Stimulated activated CD4-positive, alpha-beta T cell treated with anti-CD3 and anti-CD28 coated beads, Interleukin-4, amount 100 ng/mL, for 4 hours (primary cell): ENCODE measurements at regions not wholly inside any gene's neighbourhood (a gene's known extent, or its start where the extent isn't known, plus 50 kb on each side); places are given as distances from the start of the nearest gene placed in this dataset.

Source experiments
- DNase-seq, 2 experiments: peaks; one replicate each; pipeline ENCODE4 v3.0.0-alpha.2; 2020

DNA sequence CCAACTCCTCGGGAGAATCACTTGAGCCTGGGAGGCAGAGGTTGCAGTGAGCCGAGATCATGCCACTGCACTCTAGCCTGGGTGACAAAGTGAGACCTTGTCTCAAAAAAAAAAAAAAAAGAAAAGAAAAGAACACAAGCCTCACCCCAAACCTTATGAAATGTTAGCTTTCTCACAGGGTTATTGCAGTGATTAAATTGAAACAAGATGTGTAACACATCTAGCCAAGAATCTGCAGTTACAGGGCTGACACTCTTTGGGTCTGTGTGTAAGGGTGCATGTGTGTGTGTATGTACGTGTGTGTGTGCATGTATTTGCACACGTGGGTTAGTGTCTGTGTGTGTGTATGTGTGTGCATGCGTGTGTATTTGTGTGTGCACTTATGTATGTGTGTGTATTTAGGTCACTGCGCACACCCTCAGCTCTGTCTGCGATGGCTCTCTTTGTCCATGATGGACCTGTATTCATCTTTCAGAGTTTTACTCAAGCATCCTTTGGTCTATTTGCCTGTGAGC, 336.3 kb downstream of the UQCRFS1 start:
- DNase-seq = no peak

- no peak for DNase-seq
Measured at GRCh38 chr19:28874742-28875141, 338.2 kb downstream of the UQCRFS1 start.

DNA sequence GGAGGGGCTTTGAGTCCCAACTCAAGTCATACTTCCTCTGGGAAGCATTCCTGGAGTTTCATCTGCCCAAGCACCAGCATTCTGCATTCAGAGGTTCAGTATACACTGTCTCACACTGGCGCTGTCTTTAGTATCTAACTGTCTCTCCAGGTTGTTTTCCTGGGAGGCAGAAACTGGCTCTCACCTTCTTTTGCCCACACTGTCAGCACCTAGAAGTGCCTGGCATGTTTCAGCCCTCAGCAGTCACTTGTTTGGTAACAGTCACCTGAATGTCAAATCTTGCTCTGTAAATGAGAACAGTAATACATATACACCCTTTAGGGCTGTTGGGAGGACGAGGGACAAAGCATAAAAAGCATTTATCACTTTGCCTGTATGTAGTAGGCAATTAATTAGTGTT, 339.6 kb downstream of the UQCRFS1 start:
- DNase-seq = no peak

GRCh38 chr19:28871099-28871725, 341.7 kb downstream of the UQCRFS1 start:
- no peak for DNase-seq

- no peak for DNase-seq
Measured at GRCh38 chr19:28869459-28869858, 343.5 kb downstream of the UQCRFS1 start.

- DNase-seq = no peak
Measured at GRCh38 chr19:28868836-28869235, 344.1 kb downstream of the UQCRFS1 start.

- DNase-seq = no peak
Measured at GRCh38 chr19:28867978-28868377, 345.0 kb downstream of the UQCRFS1 start.

- no peak for DNase-seq
Measured at GRCh38 chr19:28864577-28865042, 348.3 kb downstream of the UQCRFS1 start.

DNA sequence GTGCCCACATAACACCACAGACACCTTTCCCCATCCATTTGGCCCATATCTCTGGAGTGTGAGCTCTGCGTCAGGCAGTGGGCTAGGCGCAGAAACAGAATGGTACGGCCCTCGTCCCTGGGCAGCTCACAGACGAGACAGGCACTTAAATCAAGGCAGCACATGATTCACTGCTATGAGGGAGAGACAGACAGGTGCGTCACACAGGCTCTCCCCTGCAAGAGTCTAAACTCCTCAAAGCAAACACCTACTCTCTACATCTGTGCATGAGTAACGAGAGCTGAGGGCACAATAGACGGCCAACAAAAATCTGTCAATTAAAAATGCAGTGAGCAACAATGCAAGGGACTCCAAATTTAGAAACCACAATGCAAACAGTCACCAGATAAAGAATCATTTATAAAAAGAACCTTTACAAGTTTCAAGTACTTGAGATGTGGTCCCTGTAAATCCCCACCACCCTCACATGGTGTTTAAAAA, 348.9 kb downstream of the UQCRFS1 start:
- DNase-seq = no peak

- no peak for DNase-seq
Measured at GRCh38 chr19:28862238-28862637, 350.7 kb downstream of the UQCRFS1 start.

- DNase-seq = no peak
Measured at GRCh38 chr19:28859811-28860210, 353.1 kb downstream of the UQCRFS1 start.

DNA sequence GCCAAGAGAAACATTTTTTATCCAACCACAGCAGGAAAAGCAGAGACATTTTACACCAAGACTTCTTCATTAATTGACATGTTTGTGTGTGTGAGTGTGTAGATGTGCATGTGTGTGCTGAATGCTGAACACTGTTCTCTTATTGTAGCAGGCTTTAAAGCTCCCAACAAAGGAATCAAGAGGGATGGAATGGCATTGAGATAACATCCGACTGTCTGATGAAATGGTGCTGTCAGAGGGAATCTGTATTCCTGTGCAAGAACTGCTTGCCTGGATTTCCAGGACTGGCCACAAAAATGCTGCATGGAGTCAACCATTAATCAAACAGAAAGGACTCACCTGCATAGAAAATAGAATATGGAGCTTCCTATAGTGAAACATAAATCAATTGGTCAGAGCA, 354.0 kb downstream of the UQCRFS1 start:
- no peak for DNase-seq

- DNase-seq = no peak
Measured at GRCh38 chr19:28857967-28858366, 355.0 kb downstream of the UQCRFS1 start.

DNA sequence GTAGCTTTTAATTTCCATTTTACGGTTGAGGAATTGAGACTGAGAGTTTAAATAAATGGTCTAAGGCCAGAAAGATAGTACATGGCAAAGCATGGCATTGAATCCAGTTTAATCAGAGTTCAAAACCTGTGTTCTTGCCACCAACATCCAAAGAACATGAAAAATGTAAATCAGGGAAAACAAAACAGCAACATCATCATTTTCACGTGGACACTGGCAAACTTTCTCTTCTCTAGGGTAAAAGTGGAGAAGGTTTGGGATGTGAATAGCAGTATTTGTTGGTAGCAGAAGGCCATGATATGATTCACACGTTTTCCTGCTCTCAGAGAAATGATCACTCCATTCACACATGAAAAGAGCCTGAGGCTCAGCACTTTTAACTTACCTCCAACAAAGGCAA, 357.7 kb downstream of the UQCRFS1 start:
- DNase-seq = no peak

DNA sequence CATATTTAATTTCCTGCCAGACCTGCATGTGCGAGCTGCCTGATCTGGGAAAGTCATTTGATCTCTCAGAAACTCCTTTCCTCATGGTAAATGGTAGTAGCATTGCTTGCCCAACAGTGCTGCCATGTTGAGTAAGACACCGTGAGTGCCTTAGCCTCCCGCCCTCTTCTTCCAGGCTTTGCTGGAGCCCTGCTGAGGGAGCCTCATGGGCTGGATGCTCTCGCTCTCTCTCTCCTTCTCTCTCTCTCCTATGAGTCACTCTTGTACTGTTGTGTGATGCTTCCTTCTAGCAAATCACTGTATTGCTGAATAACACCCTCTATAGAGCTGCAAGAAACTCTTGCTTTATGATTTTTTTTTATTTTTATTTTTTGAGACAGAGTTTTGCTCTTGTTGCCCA, 365.5 kb downstream of the UQCRFS1 start:
- no peak for DNase-seq

GRCh38 chr19:28846094-28846812, 366.7 kb downstream of the UQCRFS1 start:
- no peak for DNase-seq

DNA sequence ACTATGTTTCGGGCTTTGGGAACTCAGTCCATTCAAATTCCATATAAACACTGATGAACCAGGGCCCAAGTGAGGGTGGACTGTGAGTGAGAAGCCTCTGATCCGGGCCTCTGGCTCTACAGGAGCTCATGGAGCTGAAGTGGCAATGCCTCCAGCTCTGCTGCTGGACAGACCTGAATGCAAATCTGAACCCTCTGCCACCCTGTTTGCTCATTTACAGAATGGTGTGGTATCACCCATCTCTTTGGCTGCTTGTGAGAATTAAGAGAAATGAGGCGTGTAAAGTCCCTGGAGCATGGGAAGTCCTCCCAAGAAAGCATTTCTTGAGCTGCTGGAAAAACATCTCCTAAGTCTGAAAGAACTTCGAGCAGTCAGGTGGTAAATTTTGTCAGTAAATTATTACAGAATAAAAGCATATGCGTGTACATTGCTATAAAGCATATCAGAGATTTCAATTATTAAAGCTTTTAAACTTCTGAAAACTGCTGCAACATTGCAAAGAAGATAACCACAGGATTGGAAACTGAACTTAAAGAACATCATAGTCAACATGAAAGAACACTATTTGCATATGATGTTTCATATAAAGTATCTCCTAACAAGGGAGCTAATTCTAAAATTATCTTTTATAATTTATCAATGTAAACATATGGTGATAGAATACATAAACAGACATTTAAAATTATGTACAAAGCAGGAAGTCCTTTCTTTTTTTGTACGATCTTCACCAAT, 369.0 kb downstream of the UQCRFS1 start:
- no peak for DNase-seq

DNA sequence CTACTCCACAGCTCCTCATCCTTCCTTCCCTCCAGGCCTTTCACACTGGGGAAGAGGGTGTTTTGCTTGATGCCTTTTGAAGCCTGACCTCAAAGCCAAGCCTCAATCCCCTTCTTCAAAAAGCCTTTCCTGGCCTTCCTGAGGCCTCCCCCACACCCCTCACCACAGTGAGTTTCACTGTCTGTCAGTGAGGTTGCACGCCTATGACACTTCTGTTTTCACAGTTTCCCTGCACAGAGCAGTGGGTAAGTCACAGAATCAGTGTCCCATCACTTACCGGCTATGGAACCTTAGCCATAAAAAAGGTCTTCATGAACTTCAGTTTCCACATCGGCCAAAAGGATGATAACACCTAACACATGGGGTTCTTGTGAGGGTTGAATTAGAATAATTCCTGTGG, 371.4 kb downstream of the UQCRFS1 start:
- no peak for DNase-seq

DNA sequence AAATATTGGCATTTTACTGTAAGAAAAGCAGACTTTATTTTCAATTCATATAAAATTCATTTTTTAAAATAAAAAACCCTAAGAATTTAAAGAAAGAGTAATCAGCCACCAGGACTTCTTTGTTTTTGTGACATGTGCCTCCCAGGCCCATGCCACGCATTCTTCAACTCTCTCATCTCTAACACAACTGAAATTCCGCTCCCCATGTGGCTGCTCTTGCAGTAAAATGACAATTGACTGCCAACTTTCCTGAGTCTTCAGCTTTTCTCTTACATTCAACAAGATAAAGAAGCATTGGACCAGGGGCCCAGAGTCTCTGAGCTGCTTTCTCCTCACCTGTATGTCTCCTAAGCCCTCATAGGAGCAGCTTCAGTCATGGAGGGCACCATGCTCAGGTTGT, 372.1 kb downstream of the UQCRFS1 start:
- DNase-seq = no peak

DNA sequence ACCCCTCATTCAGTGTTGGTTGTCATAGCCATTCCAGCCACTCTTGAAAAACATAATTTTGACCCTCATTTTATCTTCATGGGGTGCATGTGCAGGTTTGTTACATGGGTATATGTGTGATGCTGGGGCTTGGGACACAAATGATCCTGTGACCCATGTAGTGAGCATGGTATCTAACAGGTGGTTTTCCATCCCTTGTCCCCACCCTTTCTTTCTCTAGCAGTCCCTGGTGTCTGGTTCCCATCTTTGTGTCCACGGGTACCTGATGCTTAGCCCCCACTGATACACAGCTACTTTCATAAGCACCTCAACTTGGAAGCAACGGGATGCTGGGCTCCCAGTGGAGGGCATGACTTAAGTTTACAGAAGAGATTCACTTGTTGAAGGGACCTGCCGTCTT, 373.5 kb downstream of the UQCRFS1 start:
- no peak for DNase-seq

DNA sequence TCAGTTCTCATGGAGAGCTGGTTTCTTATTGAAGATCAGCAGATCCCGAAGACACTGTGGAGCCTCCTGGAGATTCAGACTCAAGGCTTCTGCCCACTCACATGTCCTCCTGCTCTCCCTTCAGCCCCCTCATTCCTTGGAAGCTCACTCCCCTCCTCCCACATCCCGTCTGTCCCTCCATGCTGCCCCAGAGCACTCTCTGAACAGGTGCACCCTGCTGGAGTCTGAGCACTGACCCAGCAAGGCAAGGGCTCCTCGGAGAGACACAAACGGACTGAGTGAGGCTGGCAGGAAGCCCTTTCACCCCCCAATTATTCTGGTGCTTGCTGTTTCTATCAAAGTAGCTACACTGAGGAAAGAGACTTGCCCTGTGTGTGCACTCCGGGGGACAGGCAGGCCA, 374.0 kb downstream of the UQCRFS1 start:
- DNase-seq = no peak

DNA sequence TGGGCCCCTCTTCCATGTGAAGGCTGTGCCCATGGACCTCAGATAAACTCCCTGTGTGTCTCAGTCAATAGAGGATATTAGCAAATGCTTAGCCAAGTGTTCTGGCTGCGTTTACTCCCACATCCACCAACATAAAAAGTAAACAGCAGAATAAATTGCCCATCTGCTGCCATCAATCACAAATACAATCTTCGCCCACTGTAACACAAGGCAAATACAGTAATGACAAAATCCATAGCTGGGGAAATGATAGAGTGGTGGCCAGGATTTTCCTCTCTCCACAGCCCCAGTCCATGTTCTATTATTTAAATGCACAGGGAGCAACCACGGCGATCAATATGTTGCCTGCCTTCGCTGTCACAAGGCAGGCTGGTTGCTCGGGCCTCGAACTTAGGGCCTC, 376.5 kb downstream of the UQCRFS1 start:
- no peak for DNase-seq

DNA sequence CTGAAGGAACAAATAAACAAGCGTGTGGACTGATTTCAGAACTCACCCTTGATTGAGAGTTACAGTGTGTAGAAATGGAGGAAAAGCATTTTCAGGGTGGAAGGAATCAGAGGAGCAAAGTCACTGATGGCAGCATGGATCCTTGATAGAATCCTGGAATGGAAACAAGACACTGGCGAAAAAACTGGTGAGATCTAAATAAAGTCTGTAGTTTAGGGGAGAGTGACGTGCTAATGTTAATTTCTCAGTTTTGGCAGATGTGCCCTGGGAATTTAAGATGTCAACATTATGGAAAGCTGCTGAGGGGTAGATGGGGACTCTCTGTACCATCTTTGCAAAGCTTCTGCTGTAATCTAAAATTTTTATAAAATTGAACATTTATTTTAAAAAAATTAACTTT, 378.0 kb downstream of the UQCRFS1 start:
- DNase-seq = no peak

GRCh38 chr19:28831462-28831861, 381.5 kb downstream of the UQCRFS1 start:
- no peak for DNase-seq
